ENCODE measurements at regions not wholly inside any gene's neighbourhood (a gene's known extent, or its start where the extent isn't known, plus 50 kb on each side); places are given as distances from the start of the nearest gene placed in this dataset.

DNA sequence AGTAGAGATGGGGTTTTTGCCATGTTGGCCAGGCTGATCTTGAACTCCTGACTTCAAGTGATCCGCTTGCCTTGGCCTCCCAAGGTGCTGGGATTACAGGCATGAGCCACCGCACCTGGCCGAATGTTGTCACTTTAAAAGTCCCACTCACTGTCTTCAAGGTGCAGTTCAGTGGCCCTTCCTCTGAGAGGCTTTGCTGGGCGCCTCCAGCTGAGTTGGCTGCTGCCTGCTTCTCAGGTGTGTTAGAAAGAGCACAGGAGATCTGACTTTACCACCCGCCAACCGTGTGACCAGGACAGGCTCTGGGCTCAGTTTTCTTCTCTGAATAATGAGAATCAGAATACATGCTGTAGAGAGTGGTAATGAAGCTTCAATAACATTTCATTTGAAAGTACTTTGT lies 207.4 kb downstream of the CEP135 start:
- no peaks in the 10 kb centered on the region for H3K79me2 ChIP-seq (ENCODE audit: insufficient read depth, low read length)
- H3K36me3 Mint-ChIP-seq = no peaks in the 10 kb centered on the region
- H3K9ac ChIP-seq (ENCODE audit: insufficient read depth, low read length, poor library complexity, severe bottlenecking) = no peak overlapping the region
- no peak overlapping the region for H3K4me2 ChIP-seq (replicated peaks; ENCODE audit: extremely low read depth, low read length, poor library complexity, severe bottlenecking)
- H3K4me1 ChIP-seq (ENCODE audit: control insufficient read depth in 1 of 2, insufficient read depth in 2 of 2, low read length in 2 of 2) = no peaks in the 10 kb centered on the region
- no peak overlapping the region for H3K27ac Mint-ChIP-seq
- H3K27me3 ChIP-seq (ENCODE audit: control insufficient read depth in 2 of 2, insufficient read depth in 2 of 2, low read length in 2 of 2) = no peaks in the 10 kb centered on the region
- H3K4me3 ChIP-seq (replicated peaks in 1 of 3; ENCODE audit: low read depth in 2 of 3, low read length in 3 of 3) = no peak overlapping the region
- intact Hi-C loops (cut with micrococcal nuclease) = no loop called here
- no peaks in the 10 kb centered on the region for H3K9me3 ChIP-seq (replicated peaks in 1 of 2; ENCODE audit: control insufficient read depth in 1 of 2, insufficient read depth in 1 of 2, low read length in 2 of 2)
- H3K9me3 Mint-ChIP-seq = no peaks in the 10 kb centered on the region
- no peak overlapping the region for H3K4me3 Mint-ChIP-seq
- 97% methylated on average over 4 of the region's 6 CpGs for WGBS (ENCODE audit: insufficient coverage)
- DNase-seq = no peak
- TF ChIP-seq, protein P1, sequence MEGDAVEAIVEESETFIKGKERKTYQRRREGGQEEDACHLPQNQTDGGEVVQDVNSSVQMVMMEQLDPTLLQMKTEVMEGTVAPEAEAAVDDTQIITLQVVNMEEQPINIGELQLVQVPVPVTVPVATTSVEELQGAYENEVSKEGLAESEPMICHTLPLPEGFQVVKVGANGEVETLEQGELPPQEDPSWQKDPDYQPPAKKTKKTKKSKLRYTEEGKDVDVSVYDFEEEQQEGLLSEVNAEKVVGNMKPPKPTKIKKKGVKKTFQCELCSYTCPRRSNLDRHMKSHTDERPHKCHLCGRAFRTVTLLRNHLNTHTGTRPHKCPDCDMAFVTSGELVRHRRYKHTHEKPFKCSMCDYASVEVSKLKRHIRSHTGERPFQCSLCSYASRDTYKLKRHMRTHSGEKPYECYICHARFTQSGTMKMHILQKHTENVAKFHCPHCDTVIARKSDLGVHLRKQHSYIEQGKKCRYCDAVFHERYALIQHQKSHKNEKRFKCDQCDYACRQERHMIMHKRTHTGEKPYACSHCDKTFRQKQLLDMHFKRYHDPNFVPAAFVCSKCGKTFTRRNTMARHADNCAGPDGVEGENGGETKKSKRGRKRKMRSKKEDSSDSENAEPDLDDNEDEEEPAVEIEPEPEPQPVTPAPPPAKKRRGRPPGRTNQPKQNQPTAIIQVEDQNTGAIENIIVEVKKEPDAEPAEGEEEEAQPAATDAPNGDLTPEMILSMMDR (IDR thresholded peaks at IDR 0.05) = no peak
- no peak overlapping the region for H2AFZ ChIP-seq (ENCODE audit: insufficient read depth, low read depth, low read length, poor library complexity, severe bottlenecking)
- H3K27me3 Mint-ChIP-seq (ENCODE audit: low read depth in 3 of 3) = no peaks in the 10 kb centered on the region
- no peaks in the 10 kb centered on the region for H3K4me1 Mint-ChIP-seq
- H4K20me1 ChIP-seq (ENCODE audit: insufficient read depth, low read length) = no peaks in the 10 kb centered on the region
- H3K27ac ChIP-seq (ENCODE audit: low read depth in 1 of 2, low read length in 2 of 2) = no peak overlapping the region
- no peaks in the 10 kb centered on the region for H3K36me3 ChIP-seq (replicated peaks in 1 of 2; ENCODE audit: control insufficient read depth in 1 of 2, insufficient read depth in 2 of 2, low read length in 2 of 2)

- intact Hi-C loops (cut with micrococcal nuclease) = no loop called here
- H3K9me3 Mint-ChIP-seq = no peaks in the 10 kb centered on the region
- H3K4me1 Mint-ChIP-seq = no peaks in the 10 kb centered on the region
These were observed 206.7 kb downstream of the CEP135 start for GRCh38 chr4:56155432-56155831.

More at GRCh38 chr4:56155432-56155831, 206.7 kb downstream of the CEP135 start:
- H3K36me3 ChIP-seq (replicated peaks in 1 of 2; ENCODE audit: control insufficient read depth in 1 of 2, insufficient read depth in 2 of 2, low read length in 2 of 2) = no peaks in the 10 kb centered on the region
- no peak for DNase-seq
- Mint-ChIP-seq H3K4me3 (no peak overlapping the region), H3K27me3 (ENCODE audit: low read depth in 3 of 3) (no peaks in the 10 kb centered on the region), H3K36me3 (no peaks in the 10 kb centered on the region), H3K27ac (no peak overlapping the region)
- H3K27me3 ChIP-seq (ENCODE audit: control insufficient read depth in 2 of 2, insufficient read depth in 2 of 2, low read length in 2 of 2) = no peaks in the 10 kb centered on the region
- no peaks in the 10 kb centered on the region for H3K79me2 ChIP-seq (ENCODE audit: insufficient read depth, low read length)
- H3K4me2 ChIP-seq (replicated peaks; ENCODE audit: extremely low read depth, low read length, poor library complexity, severe bottlenecking) = no peak overlapping the region
- no peaks in the 10 kb centered on the region for H3K9me3 ChIP-seq (replicated peaks in 1 of 2; ENCODE audit: control insufficient read depth in 1 of 2, insufficient read depth in 1 of 2, low read length in 2 of 2)
- TF ChIP-seq, protein P1 (IDR thresholded peaks at IDR 0.05) = no peak
- no peak overlapping the region for H2AFZ ChIP-seq (ENCODE audit: insufficient read depth, low read depth, low read length, poor library complexity, severe bottlenecking)
- no CpG with 5 or more reads among the region's 4 CpGs for WGBS (ENCODE audit: insufficient coverage)
- H3K9ac ChIP-seq (ENCODE audit: insufficient read depth, low read length, poor library complexity, severe bottlenecking) = no peak overlapping the region
- H4K20me1 ChIP-seq (ENCODE audit: insufficient read depth, low read length) = no peaks in the 10 kb centered on the region
- H3K4me3 ChIP-seq (replicated peaks in 1 of 3; ENCODE audit: low read depth in 2 of 3, low read length in 3 of 3) = no peak overlapping the region
- no peaks in the 10 kb centered on the region for H3K4me1 ChIP-seq (ENCODE audit: control insufficient read depth in 1 of 2, insufficient read depth in 2 of 2, low read length in 2 of 2)
- H3K27ac ChIP-seq (ENCODE audit: low read depth in 1 of 2, low read length in 2 of 2) = no peak overlapping the region
